Heart left ventricle (tissue), 16 donors: ENCODE measurements at regions not wholly inside any gene's neighbourhood (a gene's known extent, or its start where the extent isn't known, plus 50 kb on each side); places are given as distances from the start of the nearest gene placed in this dataset.

ENCODE experiments used
- ATAC-seq, 4 donors: fragments of 200-7000 bp; cut with Tn5 transposase; one replicate each; pipeline ENCODE4 v1.9.1; 2020 to 2022; ENCODE audit warnings: moderate library complexity in 4 of 4, mild to moderate bottlenecking in 3 of 4, moderate number of reproducible peaks in 1 of 4
- DNase-seq, 5 donors: peaks; one replicate each; pipeline ENCODE4 v3.0.0-alpha.2; 2020
- H3K27ac ChIP-seq, 12 donors: fragments of 200-600 bp; sonication (generic) in 4 of 12; one replicate each; pipeline versions ENCODE4 v1.5.0 to v1.8.0; 2016 to 2022; ENCODE audit warnings: mild to moderate bottlenecking in 2 of 12
- H3K27me3 ChIP-seq, 9 donors: fragments of 200-600 bp; sonication (generic) in 2 of 9; one replicate each; pipeline versions ENCODE4 v1.5.1 to v1.8.0; 2016 to 2022; ENCODE audit warnings: mild to moderate bottlenecking in 3 of 9
- H3K36me3 ChIP-seq, 9 donors: fragments of 200-600 bp; sonication (generic) in 2 of 9; one replicate each; pipeline versions ENCODE4 v1.5.0 to v1.8.0; 2018 to 2022; ENCODE audit warnings: mild to moderate bottlenecking in 2 of 9
- H3K4me1 ChIP-seq, 12 donors: fragments of 200-600 bp; sonication (generic) in 4 of 12; one replicate each; pipeline versions ENCODE4 v1.5.0 to v1.8.0; 2016 to 2022; ENCODE audit warnings: mild to moderate bottlenecking in 3 of 12
- H3K4me3 ChIP-seq, 12 donors: fragments of 200-600 bp; sonication (generic) in 4 of 12; one replicate each; pipeline versions ENCODE4 v1.5.0 to v1.8.0; 2017 to 2022; ENCODE audit warnings: mild to moderate bottlenecking in 9 of 12, moderate library complexity in 4 of 12
- H3K9me3 ChIP-seq, 12 donors: fragments of 200-600 bp; sonication (generic) in 4 of 12; one replicate each; pipeline versions ENCODE4 v1.5.0 to v1.8.0; 2016 to 2022; ENCODE audit warnings: mild to moderate bottlenecking in 1 of 12
- POLR2A ChIP-seq, 2 donors: fragments of 450-650 bp; IDR thresholded peaks; one replicate each; pipeline ENCODE4 v1.6.1; 2017; ENCODE audit warnings: antibody characterized with exemption in 2 of 2, mild to moderate bottlenecking in 2 of 2, moderate library complexity in 2 of 2
- WGBS, 4 donors: extraction: QIAGEN DNeasy Blood & Tissue Kit in 2 of 4; methylation state at CpG; one replicate each; pipeline versions ENCODE4 v1.1.5 to v1.1.7; 2013 to 2018; 5-methylcytosine and 5-hydroxymethylcytosine counted together
- intact Hi-C, 10 donors: fragments of 100-400 bp; cut with DNase I; formaldehyde crosslinking; loops; one replicate each; pipeline versions ENCODE4 v1.11.1 to v1.14.2; 2022
- TF ChIP-seq, protein P1 (sequence below), 12 donors: fragments of 200-600 bp; sonication (generic) in 4 of 12; IDR thresholded peaks; one replicate each; pipeline versions ENCODE4 v1.5.0 to v1.8.0; 2018 to 2022; ENCODE audit warnings: antibody characterized with exemption in 12 of 12, mild to moderate bottlenecking in 5 of 12
- donor health status: ischemic (EF 13 %, LVEDD 7.1; RV severe dilation, severe dysfunction).
- donor health status: healthy with polysubstance abuse.
- donor health status: DM: no; HTN: yes; CAD: no.
- donor health status: DM: no; HTN: no; CAD: no.
- donor health status: ischemic (EF 25% LVEDD 6.9; RV normal size, moderate dysfunction).
- donor health status: ischemic (EF 25% LVEDD 5.7; RV mildly dilated, moderate dysfunction).
- donor health status: healthy.
- donor health status: DM: yes; HTN: yes; CAD: no.
- donor health status: ischemic (EF 35%, LVEDD 5.7; RV mildly dilated, moderate dysfunction).
- donor health status: nonischemic (EF 11% LVEDD 7.7; RV severe dilation, severe dysfunction).
- donor health status: DM: yes; HTN: yes; CAD: no.
- donor health status: PGD.
- donor health status: ischemic (EF 29% LVEDD 5.4; RV normal size, mild dysfunction).
- donor health status: nonischemic (EF 23%, LVEDD 6.1; RV moderate dilation, normal function).

DNA sequence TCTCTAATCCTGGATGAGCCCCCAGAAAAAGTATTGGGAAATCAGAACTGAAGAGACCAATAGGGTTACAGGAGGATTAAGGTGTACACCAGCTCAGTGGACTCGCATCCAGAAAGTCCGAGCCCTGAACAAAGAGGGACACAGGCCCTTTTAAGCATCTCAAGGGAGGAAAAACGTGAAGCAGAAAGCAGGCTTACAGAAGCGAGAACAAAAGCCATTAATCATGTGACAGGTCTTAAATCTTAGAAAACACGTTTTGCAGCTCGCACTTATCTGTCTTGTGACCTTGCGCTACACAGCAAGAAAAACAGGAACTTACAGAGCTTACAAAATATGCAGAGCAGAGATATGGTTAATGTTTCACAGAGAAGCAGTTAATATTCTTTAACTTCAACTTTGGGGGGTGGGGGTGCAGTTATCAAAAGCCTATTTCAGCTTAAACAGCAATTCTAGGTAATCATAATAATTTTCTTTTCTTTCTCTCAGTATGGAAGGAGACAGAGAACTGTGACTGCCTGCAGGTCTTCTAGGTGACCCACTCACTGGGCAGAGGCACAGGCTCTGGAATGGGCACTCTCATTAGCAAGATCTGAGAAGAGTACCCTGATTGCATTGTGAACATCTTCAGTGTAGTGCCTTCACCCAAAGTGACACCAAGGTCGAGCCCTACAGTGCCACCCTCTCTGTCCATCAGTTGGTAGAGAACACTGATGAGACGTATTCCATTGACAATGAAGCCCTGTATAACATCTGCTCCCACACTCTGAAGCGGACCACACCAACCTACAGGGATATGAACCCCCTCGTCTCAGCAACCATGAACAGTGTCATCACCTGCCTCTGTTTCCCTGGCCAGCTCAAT is 65.0 kb upstream of the MOCS1 start:
- no peaks in the 10 kb centered on the region for H3K36me3 ChIP-seq
- no peak for TF ChIP-seq POLR2A (IDR thresholded peaks at IDR 0.05)
- TF ChIP-seq, protein P1, sequence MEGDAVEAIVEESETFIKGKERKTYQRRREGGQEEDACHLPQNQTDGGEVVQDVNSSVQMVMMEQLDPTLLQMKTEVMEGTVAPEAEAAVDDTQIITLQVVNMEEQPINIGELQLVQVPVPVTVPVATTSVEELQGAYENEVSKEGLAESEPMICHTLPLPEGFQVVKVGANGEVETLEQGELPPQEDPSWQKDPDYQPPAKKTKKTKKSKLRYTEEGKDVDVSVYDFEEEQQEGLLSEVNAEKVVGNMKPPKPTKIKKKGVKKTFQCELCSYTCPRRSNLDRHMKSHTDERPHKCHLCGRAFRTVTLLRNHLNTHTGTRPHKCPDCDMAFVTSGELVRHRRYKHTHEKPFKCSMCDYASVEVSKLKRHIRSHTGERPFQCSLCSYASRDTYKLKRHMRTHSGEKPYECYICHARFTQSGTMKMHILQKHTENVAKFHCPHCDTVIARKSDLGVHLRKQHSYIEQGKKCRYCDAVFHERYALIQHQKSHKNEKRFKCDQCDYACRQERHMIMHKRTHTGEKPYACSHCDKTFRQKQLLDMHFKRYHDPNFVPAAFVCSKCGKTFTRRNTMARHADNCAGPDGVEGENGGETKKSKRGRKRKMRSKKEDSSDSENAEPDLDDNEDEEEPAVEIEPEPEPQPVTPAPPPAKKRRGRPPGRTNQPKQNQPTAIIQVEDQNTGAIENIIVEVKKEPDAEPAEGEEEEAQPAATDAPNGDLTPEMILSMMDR (IDR thresholded peaks at IDR 0.05): no peak
- DNase-seq (no peak), ATAC-seq (no peak)
- H3K9me3 ChIP-seq: peaks cover 0 to 16% (median 0%) of the 10 kb centered on the region in 12 donors
- H3K27ac ChIP-seq: no peak overlapping the region
- intact Hi-C loops: no loop called here
- no peak overlapping the region for H3K4me3 ChIP-seq
- H3K4me1 ChIP-seq: no peaks in the 10 kb centered on the region
- 67 to 72% (median 70%) methylated on average over 11 of the region's 11 CpGs for WGBS, 4 donors
- H3K27me3 ChIP-seq: no peaks in the 10 kb centered on the region

DNA sequence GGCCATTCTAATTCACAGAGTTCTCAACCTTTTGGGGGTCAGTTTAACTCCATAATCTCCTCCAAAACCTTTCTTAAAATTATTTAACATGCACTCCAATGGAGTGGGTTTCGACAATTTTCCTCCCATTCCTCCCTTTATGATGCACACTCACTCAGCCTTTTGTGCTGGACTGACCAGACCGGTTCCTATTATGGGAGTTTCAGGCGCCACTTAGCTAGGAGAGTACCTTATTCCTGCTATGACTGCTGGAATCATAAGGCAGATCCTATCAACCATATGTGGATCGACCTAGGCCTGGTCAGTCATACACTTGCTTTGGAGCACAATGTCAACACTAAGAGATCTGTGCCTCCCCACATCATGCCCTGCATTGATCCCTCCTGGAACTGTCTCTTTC is 63.9 kb upstream of the MOCS1 start:
- peaks cover 0 to 24% (median 6%) of the 10 kb centered on the region in 12 donors for H3K9me3 ChIP-seq
- ATAC-seq: no peak
- DNase-seq: no peak
- intact Hi-C loops: no loop called here
- no peaks in the 10 kb centered on the region for H3K36me3 ChIP-seq
- 77 to 86% (median 80%) methylated on average over 4 of the region's 4 CpGs for WGBS, 4 donors
- H3K4me3 ChIP-seq: no peak overlapping the region
- no peak overlapping the region for H3K27ac ChIP-seq
- no peaks in the 10 kb centered on the region for H3K27me3 ChIP-seq
- H3K4me1 ChIP-seq: no peaks in the 10 kb centered on the region
- TF ChIP-seq, protein P1 (IDR thresholded peaks at IDR 0.05): no peak
- TF ChIP-seq POLR2A (IDR thresholded peaks at IDR 0.05): no peak

GRCh38 chr6:39997101-39997635 is 62.9 kb upstream of the MOCS1 start:
- no peaks in the 10 kb centered on the region for H3K4me1 ChIP-seq
- no peaks in the 10 kb centered on the region for H3K27me3 ChIP-seq
- ATAC-seq (no peak), DNase-seq (no peak)
- H3K9me3 ChIP-seq: peaks cover 0 to 33% (median 14%) of the 10 kb centered on the region in 12 donors
- H3K4me3 ChIP-seq: no peak overlapping the region
- 76 to 86% (median 81%) methylated on average over 8 of the region's 8 CpGs for WGBS, 4 donors
- no peaks in the 10 kb centered on the region for H3K36me3 ChIP-seq
- H3K27ac ChIP-seq: no peak overlapping the region
- TF ChIP-seq, protein P1 (IDR thresholded peaks at IDR 0.05): no peak
- TF ChIP-seq POLR2A (IDR thresholded peaks at IDR 0.05): no peak
- intact Hi-C loops: no loop called here

GRCh38 chr6:39995633-39996032 is 61.4 kb upstream of the MOCS1 start:
- DNase-seq (no peak), ATAC-seq (no peak)
- Histone ChIP-seq H3K4me1 (no peaks in the 10 kb centered on the region), H3K36me3 (no peaks in the 10 kb centered on the region), H3K9me3 (peaks cover 0 to 33% (median 14%) of the 10 kb centered on the region in 12 donors), H3K27me3 (no peaks in the 10 kb centered on the region), H3K4me3 (no peak overlapping the region), H3K27ac (no peak overlapping the region)
- no peak for TF ChIP-seq POLR2A (IDR thresholded peaks at IDR 0.05)
- TF ChIP-seq, protein P1 (IDR thresholded peaks at IDR 0.05): no peak
- intact Hi-C loops: no loop called here
- 79 to 86% (median 85%) methylated on average over 4 of the region's 4 CpGs for WGBS, 4 donors
